C4-2B (cell line): ENCODE measurements at regions not wholly inside any gene's neighbourhood (a gene's known extent, or its start where the extent isn't known, plus 50 kb on each side); places are given as distances from the start of the nearest gene placed in this dataset.

ENCODE experiments used
- H3K27ac ChIP-seq: fragments of 450-650 bp; 2 replicates; pipeline ENCODE4 v1.5.1; 2017
- ZFX ChIP-seq: fragments of 450-650 bp; IDR thresholded peaks from 2 replicates; pipeline ENCODE4 v1.6.1; 2017
- TF ChIP-seq, protein P1 (sequence below): fragments of 450-650 bp; conservative IDR thresholded peaks from 2 replicates; pipeline ENCODE4 v1.5.1; 2017; ENCODE audit warnings: mild to moderate bottlenecking

DNA sequence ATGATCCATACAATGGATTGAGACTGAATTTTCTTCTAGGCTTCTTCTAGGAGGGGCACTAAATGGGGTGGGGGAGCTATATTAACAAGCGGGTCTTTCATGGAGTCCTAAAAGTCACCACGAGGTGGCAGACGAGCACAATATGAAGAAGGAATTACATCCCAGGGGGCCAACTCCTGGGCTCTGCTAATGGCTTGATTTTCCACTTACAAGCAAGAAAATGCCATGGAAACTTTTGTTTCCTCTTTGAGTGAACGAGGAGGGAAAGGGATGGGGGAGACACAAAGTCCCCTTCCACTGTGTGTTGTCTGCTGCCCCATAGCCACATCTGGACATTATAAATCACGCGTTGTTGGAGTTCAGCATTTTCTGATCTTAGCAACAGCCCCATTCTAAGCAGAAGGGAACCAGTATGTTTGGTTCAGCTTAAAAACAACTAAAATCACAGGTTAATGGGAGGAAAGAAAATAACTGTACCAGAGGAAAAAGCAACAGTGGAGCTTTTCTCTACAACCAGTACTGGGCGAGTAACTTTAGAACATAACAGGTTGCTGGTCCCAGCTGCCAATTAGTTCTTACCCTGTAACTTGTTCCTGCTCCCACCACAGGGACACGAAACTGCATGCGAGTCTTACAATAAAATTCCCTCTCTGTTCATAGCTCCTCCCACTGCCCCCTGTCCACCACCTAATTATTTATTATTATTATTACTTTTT lies 285.0 kb upstream of the PARD3B start:
- H3K27ac ChIP-seq = no peak overlapping the region
- TF ChIP-seq ZFX = no peak
- TF ChIP-seq, protein P1, sequence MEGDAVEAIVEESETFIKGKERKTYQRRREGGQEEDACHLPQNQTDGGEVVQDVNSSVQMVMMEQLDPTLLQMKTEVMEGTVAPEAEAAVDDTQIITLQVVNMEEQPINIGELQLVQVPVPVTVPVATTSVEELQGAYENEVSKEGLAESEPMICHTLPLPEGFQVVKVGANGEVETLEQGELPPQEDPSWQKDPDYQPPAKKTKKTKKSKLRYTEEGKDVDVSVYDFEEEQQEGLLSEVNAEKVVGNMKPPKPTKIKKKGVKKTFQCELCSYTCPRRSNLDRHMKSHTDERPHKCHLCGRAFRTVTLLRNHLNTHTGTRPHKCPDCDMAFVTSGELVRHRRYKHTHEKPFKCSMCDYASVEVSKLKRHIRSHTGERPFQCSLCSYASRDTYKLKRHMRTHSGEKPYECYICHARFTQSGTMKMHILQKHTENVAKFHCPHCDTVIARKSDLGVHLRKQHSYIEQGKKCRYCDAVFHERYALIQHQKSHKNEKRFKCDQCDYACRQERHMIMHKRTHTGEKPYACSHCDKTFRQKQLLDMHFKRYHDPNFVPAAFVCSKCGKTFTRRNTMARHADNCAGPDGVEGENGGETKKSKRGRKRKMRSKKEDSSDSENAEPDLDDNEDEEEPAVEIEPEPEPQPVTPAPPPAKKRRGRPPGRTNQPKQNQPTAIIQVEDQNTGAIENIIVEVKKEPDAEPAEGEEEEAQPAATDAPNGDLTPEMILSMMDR = peak; percentile 85

DNA sequence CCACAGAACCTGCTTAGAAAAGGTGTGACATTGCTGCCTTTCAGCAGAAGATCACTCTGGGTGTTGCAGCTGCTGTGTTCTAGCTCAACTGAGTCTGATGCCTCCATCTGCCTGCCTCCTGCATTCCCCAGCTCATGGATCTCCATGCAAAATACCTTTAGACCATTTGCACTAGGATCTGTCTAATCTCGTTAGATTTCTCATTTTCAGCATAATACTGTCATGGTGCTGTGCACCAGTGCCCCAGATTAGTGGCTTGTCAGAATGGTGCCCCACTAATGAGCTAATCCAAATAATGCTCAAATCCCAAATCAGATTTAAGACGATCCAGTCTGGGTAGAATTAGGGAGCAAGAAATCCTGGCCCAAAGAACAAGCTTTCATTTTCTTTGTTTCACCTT lies 284.4 kb upstream of the PARD3B start:
- TF ChIP-seq, protein P1 = no peak
- TF ChIP-seq ZFX = no peak
- no peak overlapping the region for H3K27ac ChIP-seq

DNA sequence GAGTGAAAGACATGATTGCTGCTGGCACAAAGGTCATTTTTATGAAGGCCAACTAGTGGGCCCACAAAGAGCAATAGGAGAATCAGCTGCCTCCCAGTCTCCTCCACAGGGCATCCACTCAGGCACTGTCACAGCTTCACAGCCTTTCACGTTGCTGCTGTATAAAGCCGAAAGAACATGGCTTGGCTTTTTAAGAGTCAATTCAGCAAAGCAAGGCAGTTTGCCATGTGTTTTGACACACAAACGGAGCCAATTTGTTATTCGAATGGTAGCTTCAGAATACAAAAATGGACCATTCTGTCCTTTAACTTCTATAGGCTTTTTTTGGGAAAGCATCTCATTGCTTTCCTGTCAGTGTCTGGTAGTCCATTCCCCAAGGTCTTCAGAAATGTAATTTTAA lies 283.4 kb upstream of the PARD3B start:
- TF ChIP-seq, protein P1 = no peak
- TF ChIP-seq ZFX = no peak
- no peak overlapping the region for H3K27ac ChIP-seq

DNA sequence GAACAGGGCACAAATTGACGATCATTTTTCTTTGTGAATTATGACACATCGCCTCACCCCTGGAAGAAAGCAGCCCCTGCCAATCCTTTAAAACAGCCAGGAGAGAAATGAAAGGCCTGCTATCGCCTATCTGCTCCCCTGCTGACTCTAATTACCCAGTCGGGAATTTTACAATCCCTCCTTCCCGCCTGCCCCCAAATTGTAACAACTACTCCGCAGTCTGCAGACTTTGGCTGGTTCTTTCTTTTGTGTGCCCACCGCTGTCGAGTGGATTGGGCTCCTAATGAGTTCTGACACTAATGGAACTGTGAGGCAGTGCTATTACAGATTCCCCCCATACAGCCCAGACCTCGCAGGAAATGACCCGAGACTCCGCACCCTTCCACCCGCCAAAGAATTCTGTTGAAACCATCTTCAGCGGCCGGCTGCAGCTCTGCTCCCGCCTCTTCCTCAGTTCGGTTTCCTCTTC lies 281.2 kb upstream of the PARD3B start:
- TF ChIP-seq, protein P1 = no peak
- no peak for TF ChIP-seq ZFX
- H3K27ac ChIP-seq = no peak overlapping the region

DNA sequence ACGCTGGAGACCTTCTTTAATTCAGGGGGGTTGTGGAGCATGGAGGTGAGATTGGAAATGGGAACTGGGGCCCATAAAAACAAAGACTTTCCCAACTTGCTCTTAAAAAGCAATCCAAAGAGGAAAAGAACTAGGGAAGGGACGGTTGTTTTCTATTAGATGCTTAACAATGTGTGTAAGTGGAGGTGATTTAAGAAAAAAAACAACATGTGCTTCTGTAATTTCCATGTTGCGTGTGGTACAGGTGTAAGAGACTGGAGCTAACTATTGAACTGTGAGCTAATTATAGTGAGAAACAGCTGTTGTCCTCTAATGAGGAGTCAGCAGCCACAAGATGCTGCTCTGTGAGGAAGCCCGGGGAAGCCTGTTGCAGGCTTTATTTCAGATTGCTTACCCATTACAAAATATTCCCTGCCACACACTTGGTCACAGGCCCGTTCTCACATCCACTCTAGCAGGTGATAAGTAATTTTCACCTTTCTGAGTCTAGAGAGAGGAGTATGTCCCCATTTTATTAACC lies 280.6 kb upstream of the PARD3B start:
- H3K27ac ChIP-seq = no peak overlapping the region
- TF ChIP-seq, protein P1 = no peak
- no peak for TF ChIP-seq ZFX

DNA sequence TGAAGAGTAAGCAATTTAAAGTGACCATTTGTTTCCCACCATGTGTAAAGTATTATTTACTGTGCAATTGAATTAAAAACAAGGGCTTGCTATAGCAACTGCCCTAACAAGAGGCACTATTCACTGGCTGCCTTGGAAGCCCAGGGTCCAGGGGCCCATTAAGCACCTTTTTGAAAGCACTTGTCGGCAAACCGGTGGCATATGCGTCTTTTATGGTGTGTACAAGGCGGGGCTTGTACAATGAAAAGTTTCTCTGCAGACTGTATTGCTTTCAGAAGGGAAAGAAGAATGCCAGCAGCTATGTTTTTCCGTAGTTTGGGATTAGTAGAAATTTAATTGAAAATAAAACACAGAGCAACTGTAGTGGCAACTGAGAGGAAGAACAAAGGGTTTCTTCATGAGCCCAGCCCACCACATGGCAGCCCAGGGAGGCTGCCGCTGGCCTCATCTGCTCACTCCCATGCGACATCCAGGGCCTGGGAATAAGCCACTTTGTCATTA lies 279.5 kb upstream of the PARD3B start:
- no peak overlapping the region for H3K27ac ChIP-seq
- TF ChIP-seq, protein P1 = no peak
- TF ChIP-seq ZFX = no peak

DNA sequence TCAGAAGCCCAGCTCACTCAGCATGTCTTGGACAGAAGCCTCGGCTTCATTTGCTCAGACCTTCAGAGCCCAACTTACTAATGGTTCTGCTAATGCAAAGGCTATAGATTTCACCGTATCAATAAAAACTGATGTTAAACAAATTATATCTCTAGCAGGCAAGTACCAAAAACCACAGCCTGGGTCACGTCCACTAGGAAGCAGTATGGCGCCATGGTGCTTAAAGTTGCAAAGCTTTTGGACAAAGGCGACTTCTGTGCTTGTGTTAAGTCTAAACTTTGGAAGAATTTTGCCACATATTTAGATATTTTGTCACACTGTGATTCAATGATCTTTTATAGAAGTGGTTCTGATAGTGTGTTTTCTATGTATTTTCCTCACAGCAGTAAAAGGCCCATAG lies 276.8 kb upstream of the PARD3B start:
- TF ChIP-seq, protein P1 = peak; percentile 19
- no peak for TF ChIP-seq ZFX
- H3K27ac ChIP-seq = no peak overlapping the region
